DMS53 treated with DMSO at 0.1 percent for 48 hours (cell line): ENCODE measurements at regions not wholly inside any gene's neighbourhood (a gene's known extent, or its start where the extent isn't known, plus 50 kb on each side); places are given as distances from the start of the nearest gene placed in this dataset.
"Not testable (repeated sequence)": the region's sequence is repeated elsewhere in the genome, so short reads cannot be mapped to it uniquely, and the experiment has no call there.

Experiments
- DNase-seq: peaks from one replicate; lab custom pipeline; 2025; ENCODE audit not compliant: unreplicated experiment; lab: John Stamatoyannopoulos, UW

DNA sequence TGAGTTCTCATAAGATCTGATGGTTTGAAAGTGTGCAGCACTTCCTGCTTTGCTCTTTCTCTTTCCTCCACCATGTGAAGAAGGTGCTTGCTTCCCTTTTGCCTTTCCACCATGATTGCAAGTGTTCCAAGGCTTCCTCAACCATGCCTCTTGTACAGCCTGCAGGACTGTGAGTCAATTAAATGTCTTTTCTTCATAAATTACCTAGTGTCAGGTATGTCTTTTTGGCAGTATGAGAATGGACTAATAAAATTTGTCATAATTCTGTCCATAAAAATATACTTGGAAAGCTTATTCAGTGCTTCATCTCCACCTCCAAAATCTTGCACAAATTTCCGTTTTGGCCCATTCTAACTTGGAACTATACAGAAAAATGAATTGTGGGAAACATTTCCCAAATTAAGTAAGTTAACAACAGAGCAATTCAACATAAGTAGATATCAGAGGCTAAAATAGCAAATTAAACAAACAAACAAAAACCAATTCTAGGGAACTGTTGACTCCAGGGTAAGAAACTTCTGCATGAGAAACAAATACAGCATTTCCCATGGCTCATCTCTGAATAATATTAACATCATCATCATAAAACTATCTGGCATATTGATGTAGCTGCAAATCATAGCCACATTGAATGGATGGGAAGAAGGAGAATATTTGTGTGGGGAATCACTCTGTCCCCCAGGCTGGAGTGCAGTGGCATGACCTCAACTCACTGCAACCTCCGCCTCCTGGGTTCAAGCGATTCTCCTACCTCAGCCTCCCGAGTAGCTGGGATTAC is 459.5 kb upstream of the FAR2 start:
- DNase-seq: no peak

DNA sequence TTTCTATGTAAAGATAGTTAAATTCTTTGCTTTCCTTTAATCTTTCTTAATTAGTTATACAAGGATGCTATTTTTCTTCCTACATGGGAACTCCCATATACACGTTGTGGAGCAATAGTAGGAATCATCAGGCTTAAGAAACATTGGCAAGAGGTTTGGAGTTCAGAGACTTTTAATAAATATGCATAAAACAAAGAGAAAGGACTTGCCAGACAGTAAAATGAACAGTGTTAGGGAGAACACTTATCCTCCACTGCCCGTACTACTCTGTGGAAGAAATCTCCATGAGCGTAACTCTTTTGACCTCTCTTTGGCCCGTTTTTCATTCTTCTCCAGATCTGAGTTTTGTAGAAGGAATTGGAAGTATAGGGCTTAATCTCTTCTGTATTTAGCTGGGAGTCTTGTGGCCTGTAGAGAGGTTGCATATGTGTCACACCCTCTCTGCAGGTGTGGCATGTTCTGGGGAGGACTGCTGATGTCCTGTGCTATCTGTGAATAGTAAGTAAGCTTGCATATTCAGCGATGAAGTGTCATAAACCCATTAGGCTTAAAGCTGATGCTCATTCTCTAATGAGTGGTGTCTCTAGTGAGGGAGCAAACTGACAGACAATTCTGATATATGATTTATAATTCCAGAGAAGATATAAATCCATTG is 455.4 kb upstream of the FAR2 start:
- no peak for DNase-seq

DNA sequence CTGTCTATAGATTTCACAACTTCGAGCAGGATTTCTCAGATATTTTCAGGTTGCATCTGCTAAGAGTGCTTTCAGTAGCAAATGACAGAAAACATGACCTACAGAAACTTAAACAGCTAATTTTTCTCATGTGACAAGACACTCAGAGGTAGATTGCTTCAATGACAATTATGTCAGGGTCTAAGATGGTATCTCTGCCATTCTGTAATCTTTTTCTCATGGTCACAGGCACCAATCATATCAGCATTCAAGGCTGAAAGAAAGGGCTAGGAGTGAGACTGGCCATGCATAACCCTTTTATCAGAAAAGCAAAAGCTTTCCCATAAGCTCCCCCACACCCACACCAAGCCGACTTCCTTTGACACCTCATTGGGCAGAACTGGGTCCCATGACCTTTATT is 450.5 kb upstream of the FAR2 start:
- no peak for DNase-seq

DNA sequence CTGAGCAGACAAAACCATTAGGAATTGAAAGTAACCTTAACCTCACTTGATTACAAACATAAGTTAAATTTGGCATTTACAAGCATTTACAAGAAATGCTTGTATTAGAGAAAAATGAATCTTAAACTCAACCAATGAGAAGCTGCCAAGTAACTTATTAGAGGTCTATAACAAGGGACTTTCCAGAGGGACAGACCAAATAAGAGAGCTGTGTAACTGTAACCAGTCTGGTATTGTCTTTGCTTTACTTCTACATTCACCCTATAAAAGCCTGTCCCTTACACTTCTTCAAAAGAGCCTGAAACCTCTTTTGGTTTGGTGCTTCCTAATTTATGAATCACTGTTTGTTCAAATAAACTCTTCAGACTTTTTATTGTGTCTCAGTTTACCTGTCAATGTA is 450.0 kb upstream of the FAR2 start:
- DNase-seq: no peak

DNA sequence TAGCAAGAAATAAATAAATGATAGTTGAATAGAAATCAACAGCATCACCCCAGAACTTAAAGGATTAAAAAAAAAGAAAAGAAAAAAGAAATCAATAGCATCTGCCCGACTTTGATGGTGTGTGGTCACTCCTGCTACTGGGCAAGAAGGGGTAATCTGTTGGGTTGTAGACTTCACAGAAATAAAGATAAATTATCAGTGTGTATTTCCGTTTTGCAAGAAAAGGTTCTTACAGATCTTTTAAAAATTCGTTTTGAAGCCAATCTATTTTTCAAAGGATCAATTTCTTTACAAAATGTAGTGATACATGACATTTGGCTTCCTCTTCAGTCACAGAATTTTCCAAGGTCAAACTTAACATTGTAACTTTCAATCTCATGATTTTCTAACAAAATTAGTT is 448.9 kb upstream of the FAR2 start:
- no peak for DNase-seq

DNA sequence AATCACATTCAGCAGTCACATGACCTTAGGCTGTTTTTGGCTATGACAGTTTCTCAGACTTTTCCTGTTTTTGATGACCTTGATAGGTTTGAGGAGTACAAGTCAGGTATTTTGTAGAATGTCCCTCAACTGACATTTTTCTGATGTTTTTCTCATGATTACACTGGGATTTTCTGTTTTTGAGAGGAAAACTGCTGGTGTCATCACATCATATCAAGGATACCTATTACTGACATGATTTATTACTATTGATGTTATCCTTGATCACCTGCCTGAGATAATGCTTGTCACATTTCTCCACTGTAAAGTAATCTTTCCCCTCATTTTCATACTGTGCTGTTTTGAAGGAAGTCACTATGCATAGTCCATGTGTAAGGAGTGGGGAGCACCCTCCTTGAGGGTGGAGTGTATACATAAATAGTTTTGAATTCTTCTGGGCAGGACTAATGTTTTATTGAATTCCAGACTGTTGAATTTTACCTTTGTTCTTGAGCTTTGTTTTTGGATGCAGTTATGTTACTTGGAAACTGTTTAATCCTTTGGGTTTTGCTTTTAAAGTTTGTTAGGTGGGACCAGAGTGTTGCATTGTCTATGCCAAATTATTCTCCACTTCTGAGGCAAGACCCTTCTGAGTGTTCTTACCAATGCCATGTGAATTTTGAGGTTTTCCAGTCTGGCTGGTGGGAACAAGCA is 444.5 kb upstream of the FAR2 start:
- no peak for DNase-seq

DNA sequence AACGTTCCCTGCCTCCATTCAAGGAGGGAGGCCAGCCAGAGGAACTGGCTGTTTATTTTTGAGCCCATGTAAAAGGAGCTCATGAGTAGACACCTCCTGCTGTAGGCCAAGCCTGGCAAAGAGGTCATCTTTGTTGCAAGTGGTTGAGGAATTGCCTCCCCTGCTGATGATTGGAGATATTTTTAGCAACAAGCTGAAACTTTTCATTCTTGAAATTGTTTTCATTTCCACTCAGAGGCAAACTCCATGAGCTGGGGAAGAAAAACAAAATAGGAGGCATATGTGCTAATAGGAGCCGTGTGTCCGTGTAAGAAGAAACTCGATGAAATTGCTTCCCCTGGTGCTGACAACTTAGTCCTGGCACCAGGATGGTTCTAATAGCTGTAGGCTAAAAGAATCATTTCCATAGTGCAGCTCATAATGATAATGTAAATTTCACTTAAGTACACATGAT is 440.1 kb upstream of the FAR2 start:
- no peak for DNase-seq

DNA sequence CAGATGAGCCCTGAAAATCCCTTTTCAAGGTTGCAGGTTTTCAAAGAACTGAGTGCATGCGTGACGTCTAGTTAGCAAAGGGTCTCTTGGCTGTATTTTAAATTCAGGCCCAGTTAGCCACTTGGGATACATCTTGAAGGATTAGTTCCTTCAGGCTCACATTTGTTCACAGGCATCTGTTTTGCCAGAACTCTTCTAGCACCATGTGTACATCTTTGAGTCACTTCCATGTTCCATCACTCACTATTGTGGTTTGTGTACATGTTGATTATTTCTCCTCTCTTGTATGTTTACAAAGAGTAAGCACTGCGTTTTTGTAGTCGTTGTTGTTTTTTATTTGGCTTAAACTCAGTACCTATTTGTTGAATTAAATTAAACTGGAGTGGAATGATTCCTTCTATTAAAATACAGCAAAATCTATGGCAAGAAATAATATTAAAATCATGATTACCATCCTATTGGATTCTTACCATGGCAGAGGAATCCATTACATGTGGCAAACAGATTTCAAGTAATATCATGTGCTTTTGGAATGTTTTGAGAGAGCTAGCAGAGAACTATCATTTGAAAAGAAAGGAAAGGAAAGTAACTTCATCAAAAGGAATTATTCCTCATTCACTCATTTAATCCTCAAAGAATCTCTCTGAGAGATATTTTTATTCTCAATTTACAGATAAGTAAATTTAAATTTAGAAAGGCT is 438.9 kb upstream of the FAR2 start:
- no peak for DNase-seq

DNA sequence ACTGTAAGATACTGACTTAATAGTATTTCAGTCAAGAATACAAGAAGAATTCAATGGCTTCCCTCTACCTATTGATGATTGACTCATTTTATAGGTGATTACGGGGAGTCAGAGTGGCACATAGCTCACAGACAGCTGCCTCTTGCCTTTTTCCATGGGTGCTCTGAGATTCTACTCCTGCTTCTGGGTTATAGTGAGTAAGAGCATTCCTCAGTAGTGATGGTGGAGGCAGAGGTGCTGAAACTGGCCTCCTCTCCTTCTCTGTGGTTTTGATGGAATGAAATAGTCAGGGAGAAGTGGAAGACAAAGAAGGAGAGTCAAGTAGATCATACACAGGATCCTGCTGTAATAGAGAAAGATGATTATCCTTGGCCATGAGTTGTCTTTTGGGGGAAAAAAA is 438.2 kb upstream of the FAR2 start:
- DNase-seq: no peak

DNA sequence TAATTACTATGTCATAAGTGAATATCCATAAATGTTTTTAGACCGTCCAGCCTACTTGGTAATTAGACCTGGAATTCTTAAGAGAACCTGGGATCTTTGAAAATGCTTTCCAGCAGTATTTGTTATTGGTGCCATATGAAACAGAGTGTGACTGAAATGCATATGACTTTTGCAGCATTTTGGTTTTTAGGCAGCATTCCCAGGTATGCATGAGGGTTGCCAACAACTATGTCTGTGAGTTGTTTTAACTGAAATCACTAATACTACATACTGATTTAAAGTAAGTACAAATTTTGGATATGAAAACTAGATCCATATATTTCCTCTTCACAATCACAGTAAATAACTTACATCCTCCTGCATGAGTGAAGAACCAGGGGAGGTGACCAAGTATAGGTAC is 437.7 kb upstream of the FAR2 start:
- DNase-seq: no peak

DNA sequence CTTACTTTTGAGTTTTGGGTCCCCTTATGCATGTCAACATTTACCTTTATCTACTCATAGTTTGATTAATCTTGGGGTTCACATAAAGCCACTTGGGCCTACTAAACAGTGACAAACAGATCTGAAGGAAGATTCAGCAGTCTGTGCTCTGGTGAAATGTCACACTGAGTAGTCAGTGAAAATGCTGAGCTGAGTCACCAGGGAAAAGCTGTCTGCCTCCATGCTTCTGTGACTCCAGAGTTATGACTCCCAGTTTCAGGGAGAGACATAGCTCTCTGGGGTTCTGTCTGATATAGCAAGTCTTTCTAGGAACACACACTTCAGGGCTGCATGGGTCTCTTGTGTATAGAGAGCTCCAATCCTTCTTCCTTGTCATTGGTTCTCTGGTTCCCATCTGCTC is 406.3 kb upstream of the FAR2 start:
- DNase-seq: peak; percentile 11

DNA sequence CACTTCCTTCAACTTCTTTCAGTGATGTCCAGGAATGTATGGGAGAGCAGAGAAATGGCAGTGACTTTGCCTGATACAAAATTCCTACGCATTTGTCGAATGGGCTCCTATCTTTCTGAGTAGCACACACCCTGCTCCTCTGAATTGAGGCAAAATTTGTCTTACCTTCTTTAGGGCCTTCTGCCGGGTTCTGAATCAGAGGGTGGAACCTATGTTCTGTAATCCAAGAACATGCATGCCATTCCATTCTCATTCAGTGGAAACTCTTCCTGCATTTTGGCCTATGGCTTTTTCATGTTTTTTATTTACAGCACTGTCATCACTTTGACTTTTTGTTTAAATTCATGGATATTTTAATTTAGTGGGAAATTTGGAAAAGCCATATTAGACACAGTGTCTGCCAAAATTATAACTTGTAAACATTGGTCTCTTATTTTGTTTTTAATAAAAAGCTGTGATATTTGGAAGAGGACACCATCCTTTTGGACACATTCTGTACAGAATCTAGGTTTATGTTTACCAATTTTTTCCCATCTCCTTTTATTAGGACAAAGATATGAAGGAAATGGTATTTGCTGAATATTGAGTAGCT is 402.2 kb upstream of the FAR2 start:
- DNase-seq: no peak

DNA sequence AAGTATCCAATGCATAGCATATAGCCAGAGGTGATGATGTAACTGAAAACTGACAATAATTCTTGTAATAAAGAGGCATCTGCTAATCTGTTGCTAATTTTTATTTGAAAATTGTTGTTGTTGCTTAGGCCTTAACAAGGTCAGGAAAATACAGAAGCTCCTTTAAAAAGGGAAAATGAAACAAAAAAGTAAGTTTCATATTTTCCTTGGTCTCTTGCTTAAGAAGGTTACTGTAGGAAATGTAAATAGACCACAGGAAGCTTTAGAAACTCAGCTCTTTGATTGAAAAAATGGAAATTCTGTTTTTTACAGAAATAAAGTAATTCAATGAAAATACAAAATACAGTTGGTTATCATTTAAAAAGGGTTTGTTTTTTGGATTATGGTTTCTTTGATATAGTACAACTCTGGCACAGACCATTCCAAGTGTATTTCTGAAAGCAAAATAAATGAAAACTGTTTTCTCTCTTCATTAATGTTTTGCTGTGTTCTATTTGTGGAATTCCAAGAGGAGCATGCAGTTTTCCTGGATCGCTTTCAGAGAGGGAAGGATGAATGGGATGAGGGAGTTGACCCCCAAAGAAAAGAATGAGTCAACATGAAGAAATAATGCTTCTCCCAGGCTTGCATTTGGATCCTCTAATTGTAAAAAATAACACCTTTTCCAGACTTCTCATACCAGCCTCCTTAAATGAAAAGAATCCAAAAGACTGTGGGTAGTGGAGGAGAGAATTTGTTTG is 398.0 kb upstream of the FAR2 start:
- DNase-seq: no peak

DNA sequence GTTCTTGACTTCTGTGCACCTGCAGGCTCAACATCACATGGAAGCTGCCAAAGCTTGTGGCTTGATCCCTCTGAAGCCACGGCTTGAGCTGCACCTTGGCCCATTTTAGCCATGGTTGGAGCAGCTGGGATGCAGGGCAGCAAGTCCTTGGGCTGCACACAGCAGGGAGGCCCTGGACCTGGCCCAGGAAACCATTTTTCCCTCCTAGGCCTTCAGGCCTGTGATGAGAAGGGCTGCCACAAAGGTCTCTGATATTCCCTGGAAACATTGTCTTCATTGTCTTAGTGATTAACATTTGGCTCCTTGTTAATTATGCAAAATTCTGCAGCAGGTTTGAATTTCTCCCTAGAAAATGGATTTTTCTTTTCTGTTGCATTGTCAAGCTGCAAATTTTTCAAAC is 394.1 kb upstream of the FAR2 start:
- DNase-seq: no peak

DNA sequence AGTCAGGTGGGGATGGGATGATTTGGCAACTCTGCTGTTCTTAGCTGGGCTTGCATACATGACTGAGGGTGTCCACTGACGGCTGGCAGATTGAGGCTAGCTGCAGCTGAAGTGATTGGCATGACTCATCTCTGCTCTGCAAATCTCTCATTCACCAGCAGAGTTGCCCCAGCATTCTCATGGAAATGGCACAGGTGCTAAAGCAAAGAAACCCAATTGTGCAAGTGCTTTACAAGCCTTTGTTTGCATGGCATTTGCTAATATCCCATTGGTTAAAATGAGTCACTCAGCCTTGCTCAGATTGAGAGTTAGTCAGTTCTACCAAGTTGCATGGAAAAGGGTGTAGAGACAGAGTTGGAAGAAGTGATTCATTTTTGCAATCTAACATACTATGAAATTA is 389.7 kb upstream of the FAR2 start:
- DNase-seq: peak; percentile 100

DNA sequence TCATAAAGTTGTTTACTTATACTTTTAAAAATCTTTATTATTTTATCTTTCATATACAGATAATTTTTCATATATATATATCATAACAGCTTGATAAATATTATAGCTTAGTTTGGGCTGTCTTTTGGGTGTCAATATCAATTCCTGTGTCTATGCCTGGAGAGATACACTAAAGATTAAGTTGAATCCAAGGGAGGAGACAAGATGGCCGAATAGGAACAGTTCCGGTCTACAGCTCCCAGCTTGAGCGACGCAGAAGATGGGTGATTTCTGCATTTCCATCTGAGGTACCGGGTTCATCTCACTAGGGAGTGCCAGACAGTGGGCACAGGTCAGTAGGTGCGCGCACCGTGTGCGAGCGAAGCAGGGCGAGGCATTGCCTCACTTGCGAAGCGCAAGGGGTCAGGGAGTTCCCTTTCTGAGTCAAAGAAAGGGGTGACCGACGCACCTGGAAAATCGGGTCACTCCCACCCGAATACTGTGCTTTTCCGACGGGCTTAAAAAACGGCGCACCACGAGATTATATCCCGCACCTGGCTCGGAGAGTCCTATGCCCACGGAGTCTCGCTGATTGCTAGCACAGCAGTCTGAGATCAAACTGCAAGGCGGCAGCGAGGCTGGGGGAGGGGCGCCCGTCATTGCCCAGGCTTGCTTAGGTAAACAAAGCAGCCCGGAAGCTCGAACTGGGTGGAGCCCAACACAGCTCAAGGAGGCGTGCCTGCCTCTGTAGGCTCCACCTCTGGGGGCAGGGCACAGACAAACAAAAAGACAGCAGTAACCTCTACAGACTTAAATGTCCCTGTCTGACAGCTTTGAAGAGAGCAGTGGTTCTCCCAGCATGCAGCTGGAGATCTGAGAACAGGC is 388.8 kb upstream of the FAR2 start:
- peak; percentile 78 for DNase-seq

DNA sequence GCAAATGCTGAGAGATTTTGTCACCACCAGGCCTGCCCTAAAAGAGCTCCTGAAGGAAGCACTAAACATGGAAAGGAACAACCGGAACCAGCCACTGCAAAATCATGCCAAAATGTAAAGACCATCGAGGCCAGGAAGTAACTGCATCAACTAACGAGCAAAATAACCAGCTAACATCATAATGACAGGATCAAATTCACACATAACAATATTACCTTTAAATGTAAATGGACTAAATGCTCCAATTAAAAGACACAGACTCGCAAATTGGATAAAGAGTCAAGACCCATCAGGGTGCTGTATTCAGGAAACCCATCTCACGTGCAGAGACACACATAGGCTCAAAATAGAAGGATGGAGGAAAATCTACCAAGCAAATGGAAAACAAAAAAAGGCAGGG is 387.2 kb upstream of the FAR2 start:
- DNase-seq: not testable (repeated sequence)

DNA sequence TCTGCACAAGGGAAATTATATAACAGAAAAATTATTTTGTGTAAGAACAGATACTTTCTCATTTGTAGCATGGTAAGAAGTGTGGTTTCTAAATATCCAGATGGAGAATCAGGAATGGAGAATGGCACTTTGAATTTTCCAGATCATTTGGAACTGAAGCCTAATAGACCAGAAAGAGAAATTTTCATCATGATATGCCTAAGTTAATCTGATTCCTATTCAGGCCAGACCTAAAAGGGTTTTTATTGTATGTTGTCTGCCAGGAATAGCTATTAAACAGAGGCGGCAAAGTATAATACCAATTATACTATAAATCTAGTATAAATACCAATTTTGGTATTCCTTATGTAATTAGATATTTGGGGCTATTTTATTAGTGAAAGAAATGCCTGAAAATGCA is 382.7 kb upstream of the FAR2 start:
- DNase-seq: no peak

DNA sequence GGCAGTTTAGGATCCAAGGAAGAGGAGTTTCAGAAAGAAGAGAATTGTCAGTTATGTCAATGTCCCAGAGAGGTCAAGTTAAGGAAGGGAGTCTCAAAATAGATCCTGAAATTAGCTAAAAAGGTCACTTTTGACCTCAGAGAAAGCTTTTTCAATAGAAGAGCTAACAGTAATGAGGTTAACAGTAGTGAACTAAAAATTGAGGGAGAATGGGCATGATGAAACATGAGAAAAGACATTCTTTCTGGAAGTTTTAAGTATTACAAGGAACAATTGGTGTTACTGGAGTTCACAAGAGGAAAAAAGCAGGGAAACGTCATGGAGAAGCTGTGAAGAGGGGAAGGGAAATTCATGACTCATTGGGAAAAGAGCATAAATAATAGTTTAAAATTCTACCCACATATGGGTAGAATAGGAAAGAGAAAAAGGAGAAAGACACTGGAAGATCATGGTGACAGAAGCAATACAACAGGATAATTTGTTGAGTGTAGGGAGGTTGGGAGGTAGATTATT is 381.2 kb upstream of the FAR2 start:
- no peak for DNase-seq
